ENCODE measurements at regions not wholly inside any gene's neighbourhood (a gene's known extent, or its start where the extent isn't known, plus 50 kb on each side); places are given as distances from the start of the nearest gene placed in this dataset.

GRCh38 chr13:90846936-90847335 lies 500.6 kb upstream of the MIR17HG start:
- TF ChIP-seq CTCF (conservative IDR thresholded peaks at IDR 0.05; ENCODE audit: low read depth, low read length) (no peak), EZH2 (IDR thresholded peaks at IDR 0.05; ENCODE audit: low read length, unreplicated experiment) (no peak)
